Stimulated activated CD4-positive, alpha-beta T cell treated with anti-CD3 and anti-CD28 coated beads, Interleukin-2, amount 100 ng/mL, for 24 hours (primary cell): ENCODE measurements at regions not wholly inside any gene's neighbourhood (a gene's known extent, or its start where the extent isn't known, plus 50 kb on each side); places are given as distances from the start of the nearest gene placed in this dataset.
"Not testable (repeated sequence)": the region's sequence is repeated elsewhere in the genome, so short reads cannot be mapped to it uniquely, and the experiment has no call there.

ENCODE experiments used
- DNase-seq, 2 donors: peaks; one replicate each; pipeline ENCODE4 v3.0.0-alpha.2; 2020

GRCh38 chr6:4346659-4347333 is 211.4 kb upstream of the ECI2 start:
- no peak for DNase-seq

- DNase-seq, result no peak
Observed at GRCh38 chr6:4345543-4345942, 210.2 kb upstream of the ECI2 start.

- DNase-seq, result no peak
Observed at GRCh38 chr6:4344317-4344899, 209.0 kb upstream of the ECI2 start.

GRCh38 chr6:4342407-4343137 is 207.2 kb upstream of the ECI2 start:
- no peak for DNase-seq

GRCh38 chr6:4341078-4341797 is 205.9 kb upstream of the ECI2 start:
- no peak for DNase-seq

GRCh38 chr6:4340544-4340943 is 205.2 kb upstream of the ECI2 start:
- no peak for DNase-seq

GRCh38 chr6:4338884-4339283 is 203.5 kb upstream of the ECI2 start:
- DNase-seq, result no peak

GRCh38 chr6:4336778-4337442 is 201.5 kb upstream of the ECI2 start:
- DNase-seq, result no peak

GRCh38 chr6:4336084-4336483 is 200.7 kb upstream of the ECI2 start:
- no peak for DNase-seq

- not testable (repeated sequence) for DNase-seq
Observed at GRCh38 chr6:4334158-4334740, 198.9 kb upstream of the ECI2 start.

GRCh38 chr6:4327841-4328240 is 192.5 kb upstream of the ECI2 start:
- no peak for DNase-seq

- DNase-seq, result no peak
Observed at GRCh38 chr6:4324746-4325145, 189.4 kb upstream of the ECI2 start.

GRCh38 chr6:4323322-4323721 is 187.9 kb upstream of the ECI2 start:
- no peak for DNase-seq

- no peak for DNase-seq
Observed at GRCh38 chr6:4322846-4323309, 187.5 kb upstream of the ECI2 start.

GRCh38 chr6:4322134-4322845 is 186.9 kb upstream of the ECI2 start:
- no peak for DNase-seq

- DNase-seq, result no peak
Observed at GRCh38 chr6:4320860-4321259, 185.5 kb upstream of the ECI2 start.

GRCh38 chr6:4319981-4320683 is 184.8 kb upstream of the ECI2 start:
- no peak for DNase-seq

GRCh38 chr6:4318321-4318720 is 182.9 kb upstream of the ECI2 start:
- DNase-seq, result no peak

- no peak for DNase-seq
Observed at GRCh38 chr6:4316867-4317400, 181.6 kb upstream of the ECI2 start.

- DNase-seq, result no peak
Observed at GRCh38 chr6:4314201-4314707, 178.9 kb upstream of the ECI2 start.
